NCI-H69 (cell line): ENCODE measurements at regions not wholly inside any gene's neighbourhood (a gene's known extent, or its start where the extent isn't known, plus 50 kb on each side); places are given as distances from the start of the nearest gene placed in this dataset.

Source experiments
- DNase-seq: peaks from one replicate; lab custom pipeline; 2025; lab: John Stamatoyannopoulos, UW

- DNase-seq: no peak
Measured at GRCh38 chr4:73929278-73929677, 52.5 kb downstream of the PF4 start.

DNA sequence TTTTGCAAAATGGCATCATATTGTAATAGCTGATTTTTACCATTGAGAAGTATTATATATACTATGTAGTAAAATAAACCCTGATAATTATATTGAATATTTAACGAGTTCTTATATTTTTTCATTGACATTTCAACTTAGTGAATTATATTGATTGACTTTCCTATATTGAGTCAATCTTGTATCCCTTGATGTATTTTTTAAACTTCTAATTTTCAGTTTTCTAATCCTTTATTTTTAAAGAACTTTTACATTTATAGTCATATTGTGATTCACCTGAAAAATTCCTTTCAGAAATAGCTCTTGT, 54.4 kb downstream of the CXCL1 start:
- DNase-seq: no peak

GRCh38 chr4:73922766-73923630, 53.8 kb downstream of the CXCL1 start:
- peak; percentile 13 for DNase-seq

GRCh38 chr4:73922317-73922716, 53.1 kb downstream of the CXCL1 start:
- no peak for DNase-seq
